Neural cell (in vitro differentiated cells): ENCODE measurements at regions not wholly inside any gene's neighbourhood (a gene's known extent, or its start where the extent isn't known, plus 50 kb on each side); places are given as distances from the start of the nearest gene placed in this dataset.

Source experiments
- CTCF ChIP-seq: fragments of 450-650 bp; IDR thresholded peaks from 2 replicates; pipeline ENCODE4 v1.5.1; 2014; ENCODE audit warnings: antibody characterized with exemption, mild to moderate bottlenecking, moderate library complexity; ENCODE audit not compliant: poor library complexity, severe bottlenecking
- EP300 ChIP-seq: fragments of 450-650 bp; conservative IDR thresholded peaks from 2 replicates; pipeline ENCODE4 v1.6.1; 2014; ENCODE audit warnings: antibody characterized with exemption, mild to moderate bottlenecking, moderate library complexity; ENCODE audit not compliant: poor library complexity, severe bottlenecking
- EZH2 ChIP-seq: fragments of 200-600, 300-800 bp; shearing (Covaris generic), sonication (generic); IDR thresholded peaks from 2 replicates; pipeline ENCODE4 v1.6.1; 2014; ENCODE audit warnings: antibody characterized with exemption, low read length, borderline replicate concordance, mild to moderate bottlenecking; ENCODE audit not compliant: insufficient read depth, poor library complexity, severe bottlenecking
- POLR2AphosphoS5 ChIP-seq: IDR thresholded peaks from 2 replicates; pipeline ENCODE4 v1.6.1; 2012
- RAD21 ChIP-seq: fragments of 450-650 bp; conservative IDR thresholded peaks from 2 replicates; pipeline ENCODE4 v1.6.1; 2014; ENCODE audit warnings: antibody characterized with exemption, mild to moderate bottlenecking, moderate library complexity
- SMC3 ChIP-seq: fragments of 450-650 bp; conservative IDR thresholded peaks from 2 replicates; pipeline ENCODE4 v1.6.1; 2014; ENCODE audit warnings: antibody characterized with exemption, mild to moderate bottlenecking, moderate library complexity; ENCODE audit not compliant: poor library complexity

GRCh38 chr10:88222881-88223280, 359.5 kb downstream of the PTEN start:
- TF ChIP-seq CTCF (no peak), SMC3 (no peak), EZH2 (no peak), POLR2AphosphoS5 (no peak), RAD21 (no peak), EP300 (no peak)
